ENCODE measurements at regions not wholly inside any gene's neighbourhood (a gene's known extent, or its start where the extent isn't known, plus 50 kb on each side); places are given as distances from the start of the nearest gene placed in this dataset.
"Not testable (repeated sequence)": the region's sequence is repeated elsewhere in the genome, so short reads cannot be mapped to it uniquely, and the experiment has no call there.

DNA sequence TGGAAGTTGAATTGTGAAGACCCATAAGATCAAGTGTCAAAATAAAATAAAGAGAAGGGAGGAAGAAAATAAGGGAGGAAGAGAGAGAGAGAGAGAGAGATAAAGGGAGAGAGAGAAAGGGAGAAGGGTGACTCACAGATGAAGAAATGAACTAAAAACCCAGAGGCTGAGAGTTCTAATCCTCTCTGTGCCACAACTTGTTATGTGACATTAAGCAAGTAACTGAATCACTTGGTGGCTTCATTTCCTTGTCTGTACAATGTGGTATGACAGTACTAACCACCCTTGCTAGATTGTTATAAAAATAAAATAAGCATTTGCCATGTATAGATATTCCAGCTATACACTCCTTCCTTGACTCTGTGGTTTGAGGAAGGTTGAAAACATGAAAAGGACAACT is 189.0 kb upstream of the FRMD6 start:
- H3K27ac ChIP-seq: no peak overlapping the region
- DNase-seq (no peak), ATAC-seq (no peak)
- H3K27me3 ChIP-seq: no peaks in the 10 kb centered on the region
- no peaks in the 10 kb centered on the region for H3K4me1 ChIP-seq
- no peaks in the 10 kb centered on the region for H3K36me3 ChIP-seq
- TF ChIP-seq CTCF (IDR thresholded peaks at IDR 0.05): no peak
- H3K9me3 ChIP-seq: no peaks in the 10 kb centered on the region
- H3K4me3 ChIP-seq: no peak overlapping the region
- intact Hi-C loops (cut with DNase I): no loop called here

- Histone ChIP-seq H3K9me3 (no peaks in the 10 kb centered on the region), H3K36me3 (no peaks in the 10 kb centered on the region), H3K4me1 (no peaks in the 10 kb centered on the region), H3K27me3 (no peaks in the 10 kb centered on the region), H3K27ac (no peak overlapping the region), H3K4me3 (no peak overlapping the region)
- ATAC-seq (no peak), DNase-seq (no peak)
- TF ChIP-seq CTCF (IDR thresholded peaks at IDR 0.05): no peak
- intact Hi-C loops (cut with DNase I): no loop called here
Observed at GRCh38 chr14:51463461-51463860, 188.2 kb upstream of the FRMD6 start.

GRCh38 chr14:51464411-51464810 is 187.3 kb upstream of the FRMD6 start:
- Histone ChIP-seq H3K27me3 (no peaks in the 10 kb centered on the region), H3K4me3 (no peak overlapping the region), H3K9me3 (no peaks in the 10 kb centered on the region), H3K36me3 (no peaks in the 10 kb centered on the region), H3K4me1 (no peaks in the 10 kb centered on the region), H3K27ac (no peak overlapping the region)
- DNase-seq: no peak
- ATAC-seq: no peak
- no peak for TF ChIP-seq CTCF (IDR thresholded peaks at IDR 0.05)
- intact Hi-C loops (cut with DNase I): no loop called here

DNA sequence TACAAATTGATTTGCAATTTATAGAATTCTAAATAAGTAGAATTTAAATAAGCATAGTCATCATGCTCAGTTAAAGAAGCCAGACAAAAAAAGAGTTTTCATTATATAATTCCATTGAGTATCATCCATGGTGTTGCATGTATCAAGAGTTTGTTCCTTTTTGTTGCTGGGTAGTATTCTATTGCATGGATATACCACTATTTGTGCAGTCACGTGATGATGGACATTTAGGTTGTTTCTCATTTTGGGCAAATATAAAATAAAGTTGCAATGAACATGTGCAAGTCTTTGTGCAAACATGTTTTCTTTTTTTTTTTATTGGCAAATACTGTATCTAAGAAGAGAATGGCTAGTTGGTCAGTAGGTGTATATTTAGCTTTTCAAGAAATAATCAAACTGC is 186.2 kb upstream of the FRMD6 start:
- H3K4me3 ChIP-seq: no peak overlapping the region

GRCh38 chr14:51467392-51467791 is 184.3 kb upstream of the FRMD6 start:
- intact Hi-C loops (cut with DNase I); H3K4me3 ChIP-seq; H3K27ac ChIP-seq; H3K9me3 ChIP-seq; ATAC-seq; H3K27me3 ChIP-seq; H3K36me3 ChIP-seq; H3K4me1 ChIP-seq; DNase-seq: not testable (repeated sequence)

More for the DNA sequence above, 186.2 kb upstream of the FRMD6 start:
- no peak for TF ChIP-seq CTCF (IDR thresholded peaks at IDR 0.05)
- Histone ChIP-seq H3K27me3 (no peaks in the 10 kb centered on the region), H3K36me3 (no peaks in the 10 kb centered on the region), H3K27ac (no peak overlapping the region), H3K4me1 (no peaks in the 10 kb centered on the region), H3K9me3 (no peaks in the 10 kb centered on the region)
- intact Hi-C loops (cut with DNase I): no loop called here
- no peak for DNase-seq
- no peak for ATAC-seq

DNA sequence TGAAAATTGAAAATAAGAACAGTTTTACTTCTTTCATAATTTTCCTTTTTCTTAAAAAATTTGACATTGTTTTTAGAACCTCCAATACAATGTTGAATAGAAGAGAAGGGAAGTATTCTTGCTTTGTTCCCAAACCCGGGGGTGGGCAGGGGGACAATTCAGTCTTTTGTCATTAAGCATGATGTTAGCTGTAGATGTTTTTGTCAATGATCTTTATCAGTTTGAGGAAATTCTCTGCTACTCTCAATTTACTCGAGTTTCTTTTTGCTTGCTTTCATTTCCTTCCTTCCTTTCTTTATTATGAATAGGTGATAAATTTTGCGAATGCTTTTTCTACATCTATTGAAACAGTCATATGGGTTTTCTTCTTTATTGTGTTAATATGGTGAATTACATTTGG is 183.2 kb upstream of the FRMD6 start:
- no peaks in the 10 kb centered on the region for H3K9me3 ChIP-seq

More for the DNA sequence above, 183.2 kb upstream of the FRMD6 start:
- Histone ChIP-seq H3K27me3 (no peaks in the 10 kb centered on the region), H3K4me3 (no peak overlapping the region), H3K4me1 (no peaks in the 10 kb centered on the region), H3K36me3 (no peaks in the 10 kb centered on the region), H3K27ac (no peak overlapping the region)
- ATAC-seq (no peak), DNase-seq (no peak)
- intact Hi-C loops (cut with DNase I): no loop called here
- TF ChIP-seq CTCF (IDR thresholded peaks at IDR 0.05): no peak

Data from left lung (tissue), 4 donors.